Sigmoid colon (tissue), 6 donors: ENCODE measurements at regions not wholly inside any gene's neighbourhood (a gene's known extent, or its start where the extent isn't known, plus 50 kb on each side); places are given as distances from the start of the nearest gene placed in this dataset.

Experiments
- DNase-seq: peaks from one replicate; pipeline ENCODE4 v3.0.0-alpha.2; 2019
- H3K27ac ChIP-seq, 4 donors: fragments of 200-600 bp; sonication (generic); one replicate each; pipeline ENCODE4 v1.5.1; 2016 to 2019; ENCODE audit warnings: mild to moderate bottlenecking in 1 of 4
- H3K27me3 ChIP-seq, 3 donors: fragments of 200-600 bp; sonication (generic); one replicate each; pipeline ENCODE4 v1.5.1; 2019; ENCODE audit warnings: mild to moderate bottlenecking in 1 of 3
- H3K36me3 ChIP-seq, 4 donors: fragments of 200-600 bp; sonication (generic); one replicate each; pipeline ENCODE4 v1.5.1; 2016 to 2019
- H3K4me1 ChIP-seq, 4 donors: fragments of 200-600 bp; sonication (generic); one replicate each; pipeline ENCODE4 v1.5.1; 2017 to 2019
- H3K4me3 ChIP-seq, 4 donors: fragments of 200-600 bp; sonication (generic); one replicate each; pipeline ENCODE4 v1.5.1; 2017 to 2019; ENCODE audit warnings: mild to moderate bottlenecking in 2 of 4, moderate library complexity in 1 of 4
- H3K9me3 ChIP-seq, 4 donors: fragments of 200-600 bp in 3 of 4; sonication (generic) in 3 of 4; one replicate each; pipeline versions ENCODE4 v1.5.1 to v1.6.1; 2013 to 2019
- CTCF ChIP-seq, 4 experiments: fragments of 450-650 bp in 3 of 4; fragments of 200-600 bp in 1 of 4; IDR thresholded peaks; one replicate each; pipeline ENCODE4 v1.5.1; 2016 to 2019; ENCODE audit warnings: antibody characterized with exemption in 4 of 4, mild to moderate bottlenecking in 3 of 4, moderate library complexity in 2 of 4
- EP300 ChIP-seq, 4 donors: sonication (generic); formaldehyde crosslinking; IDR thresholded peaks; one replicate each; pipeline ENCODE4 v1.6.1; 2017; ENCODE audit warnings: antibody characterized with exemption in 4 of 4
- POLR2A ChIP-seq, 2 donors: fragments of 450-650 bp; IDR thresholded peaks; one replicate each; pipeline ENCODE4 v1.6.1; 2016; ENCODE audit warnings: antibody characterized with exemption in 2 of 2, mild to moderate bottlenecking in 2 of 2, moderate library complexity in 2 of 2
- POLR2AphosphoS5 ChIP-seq, 4 donors: sonication (generic); formaldehyde crosslinking; IDR thresholded peaks; one replicate each; pipeline ENCODE4 v1.6.1; 2017; ENCODE audit warnings: antibody characterized with exemption in 4 of 4
- WGBS, 2 donors: extraction: QIAGEN DNeasy Blood & Tissue Kit; methylation state at CpG; one replicate each; pipeline ENCODE4 v1.1.7; 2013; 5-methylcytosine and 5-hydroxymethylcytosine counted together
- intact Hi-C: fragments of 100-400 bp; cut with DNase I; formaldehyde crosslinking; loops from one replicate; pipeline ENCODE4 v1.15.1; 2023
- donor health status: healthy with polysubstance abuse.
- donor health status: healthy.

- H3K27me3 ChIP-seq = no peaks in the 10 kb centered on the region
- no peaks in the 10 kb centered on the region for H3K9me3 ChIP-seq
- H3K4me3 ChIP-seq = no peak overlapping the region
- no peak for DNase-seq
- H3K4me1 ChIP-seq = no peaks in the 10 kb centered on the region
- no peaks in the 10 kb centered on the region for H3K36me3 ChIP-seq
- TF ChIP-seq CTCF (IDR thresholded peaks at IDR 0.05) (no peak), EP300 (IDR thresholded peaks at IDR 0.05) (no peak), POLR2A (IDR thresholded peaks at IDR 0.05) (no peak), POLR2AphosphoS5 (IDR thresholded peaks at IDR 0.05) (no peak)
- intact Hi-C loops = no loop called here
- H3K27ac ChIP-seq = no peak overlapping the region
These were observed 126.8 kb downstream of the RXFP2 start for GRCh38 chr13:31866099-31866498.

GRCh38 chr13:31867709-31868108, 128.4 kb downstream of the RXFP2 start:
- no peak for DNase-seq
- H3K36me3 ChIP-seq = no peaks in the 10 kb centered on the region
- no peaks in the 10 kb centered on the region for H3K4me1 ChIP-seq
- TF ChIP-seq POLR2A (IDR thresholded peaks at IDR 0.05) = no peak
- TF ChIP-seq EP300 (IDR thresholded peaks at IDR 0.05) = no peak
- TF ChIP-seq POLR2AphosphoS5 (IDR thresholded peaks at IDR 0.05) = no peak
- TF ChIP-seq CTCF (IDR thresholded peaks at IDR 0.05) = no peak
- H3K9me3 ChIP-seq = no peaks in the 10 kb centered on the region
- H3K27me3 ChIP-seq = no peaks in the 10 kb centered on the region
- no peak overlapping the region for H3K4me3 ChIP-seq
- no peak overlapping the region for H3K27ac ChIP-seq
- intact Hi-C loops = no loop called here

GRCh38 chr13:31869582-31869981, 130.3 kb downstream of the RXFP2 start:
- Histone ChIP-seq H3K36me3 (no peaks in the 10 kb centered on the region), H3K4me1 (no peaks in the 10 kb centered on the region), H3K27ac (no peak overlapping the region), H3K4me3 (no peak overlapping the region), H3K27me3 (no peaks in the 10 kb centered on the region), H3K9me3 (no peaks in the 10 kb centered on the region)
- intact Hi-C loops = no loop called here
- TF ChIP-seq POLR2AphosphoS5 (IDR thresholded peaks at IDR 0.05) (no peak), CTCF (IDR thresholded peaks at IDR 0.05) (no peak), POLR2A (IDR thresholded peaks at IDR 0.05) (no peak), EP300 (IDR thresholded peaks at IDR 0.05) (no peak)
- no peak for DNase-seq
- WGBS, 2 donors = 91 to 96% methylated on average over 2 of the region's 2 CpGs

- intact Hi-C loops = no loop called here
- H3K4me3 ChIP-seq = no peak overlapping the region
- no peaks in the 10 kb centered on the region for H3K4me1 ChIP-seq
- DNase-seq = no peak
- no peaks in the 10 kb centered on the region for H3K36me3 ChIP-seq
- no peaks in the 10 kb centered on the region for H3K27me3 ChIP-seq
- TF ChIP-seq POLR2AphosphoS5 (IDR thresholded peaks at IDR 0.05) (no peak), EP300 (IDR thresholded peaks at IDR 0.05) (no peak), POLR2A (IDR thresholded peaks at IDR 0.05) (no peak), CTCF (IDR thresholded peaks at IDR 0.05) (no peak)
- no peak overlapping the region for H3K27ac ChIP-seq
- no peaks in the 10 kb centered on the region for H3K9me3 ChIP-seq
- WGBS, 2 donors = 62 to 76% methylated on average over 2 of the region's 2 CpGs
These were observed 131.2 kb downstream of the RXFP2 start for GRCh38 chr13:31870511-31870910.

- no peak overlapping the region for H3K4me3 ChIP-seq
- H3K4me1 ChIP-seq = no peaks in the 10 kb centered on the region
- TF ChIP-seq CTCF (IDR thresholded peaks at IDR 0.05) = no peak
- no peak for TF ChIP-seq POLR2AphosphoS5 (IDR thresholded peaks at IDR 0.05)
- TF ChIP-seq EP300 (IDR thresholded peaks at IDR 0.05) = no peak
- TF ChIP-seq POLR2A (IDR thresholded peaks at IDR 0.05) = no peak
- no peaks in the 10 kb centered on the region for H3K27me3 ChIP-seq
- H3K9me3 ChIP-seq = no peaks in the 10 kb centered on the region
- H3K36me3 ChIP-seq = no peaks in the 10 kb centered on the region
- intact Hi-C loops = no loop called here
- WGBS, 2 donors = 72 to 78% methylated on average over 2 of the region's 2 CpGs
- DNase-seq = no peak
- H3K27ac ChIP-seq = no peak overlapping the region
These were observed 133.8 kb downstream of the RXFP2 start for GRCh38 chr13:31873145-31873544.
